Fibroblast of lung (primary cell): ENCODE measurements at regions not wholly inside any gene's neighbourhood (a gene's known extent, or its start where the extent isn't known, plus 50 kb on each side); places are given as distances from the start of the nearest gene placed in this dataset.

Experiments
- DNase-seq, 2 donors: peaks; one replicate each; pipeline versions ENCODE4 v3.0.0 to v3.0.0-alpha.2; 2010; ENCODE audit warnings: low read depth in 2 of 2
- H2AFZ ChIP-seq: 2 replicates; pipeline ENCODE4 v1.5.1; 2012; ENCODE audit warnings: low read length, control low read depth, inconsistent platforms
- H3K27ac ChIP-seq: 2 replicates; pipeline ENCODE4 v1.5.1; 2011; ENCODE audit warnings: low read length, control low read depth; ENCODE audit not compliant: insufficient read depth
- H3K27me3 ChIP-seq: 2 replicates; pipeline ENCODE4 v1.5.1; 2011; ENCODE audit warnings: mild to moderate bottlenecking, low read length; ENCODE audit not compliant: control insufficient read depth, insufficient read depth
- H3K36me3 ChIP-seq: 2 replicates; pipeline ENCODE4 v1.5.1; 2011; ENCODE audit warnings: low read length; ENCODE audit not compliant: control insufficient read depth, insufficient read depth
- H3K4me1 ChIP-seq: 2 replicates; pipeline ENCODE4 v1.5.1; 2011; ENCODE audit warnings: low read length; ENCODE audit not compliant: control insufficient read depth, insufficient read depth; ENCODE audit errors: extremely low read depth
- H3K4me2 ChIP-seq: 2 replicates; pipeline ENCODE4 v1.5.1; 2011; ENCODE audit warnings: low read length, control low read depth; ENCODE audit not compliant: insufficient read depth; ENCODE audit errors: extremely low read depth
- H3K4me3 ChIP-seq, 4 experiments: fragments of 200-600 bp in 1 of 4; sonication (generic) in 1 of 4; replicated peaks in 1 of 4; 2 replicates each; pipeline ENCODE4 v1.5.1; 2011 to 2016; ENCODE audit warnings: low read length in 4 of 4, low read depth in 3 of 4, mild to moderate bottlenecking in 3 of 4, control low read depth in 2 of 4, inconsistent platforms in 1 of 4, mixed read lengths in 1 of 4; ENCODE audit not compliant: insufficient read depth in 1 of 4; ENCODE audit errors: control extremely low read depth in 1 of 4
- H3K79me2 ChIP-seq: 2 replicates; pipeline ENCODE4 v1.5.1; 2012; ENCODE audit warnings: mild to moderate bottlenecking, low read length, inconsistent platforms; ENCODE audit not compliant: control insufficient read depth, insufficient read depth
- H3K9ac ChIP-seq: 2 replicates; pipeline ENCODE4 v1.5.1; 2011; ENCODE audit warnings: mild to moderate bottlenecking, low read length, control low read depth; ENCODE audit not compliant: insufficient read depth
- H3K9me3 ChIP-seq: 2 replicates; pipeline ENCODE4 v1.5.1; 2012; ENCODE audit warnings: low read depth, low read length; ENCODE audit not compliant: control insufficient read depth, insufficient read depth
- H4K20me1 ChIP-seq: 2 replicates; pipeline ENCODE4 v1.5.1; 2011; ENCODE audit warnings: low read length; ENCODE audit not compliant: control insufficient read depth, insufficient read depth; ENCODE audit errors: extremely low read depth
- EZH2 ChIP-seq: IDR thresholded peaks from 2 replicates; pipeline ENCODE4 v1.5.1; 2012; ENCODE audit warnings: low read length, control low read depth, mild to moderate bottlenecking; ENCODE audit errors: missing control alignments
- TF ChIP-seq, protein P1 (sequence below), 2 donors: IDR thresholded peaks in 1 of 2; conservative IDR thresholded peaks in 1 of 2; 1 replicate in 1 of 2; 2 replicates in 1 of 2; pipeline ENCODE4 v1.5.1; 2011 to 2012; ENCODE audit warnings: low read length in 2 of 2, control low read depth in 1 of 2, inconsistent platforms in 1 of 2, low read depth in 1 of 2, mild to moderate bottlenecking in 1 of 2

DNA sequence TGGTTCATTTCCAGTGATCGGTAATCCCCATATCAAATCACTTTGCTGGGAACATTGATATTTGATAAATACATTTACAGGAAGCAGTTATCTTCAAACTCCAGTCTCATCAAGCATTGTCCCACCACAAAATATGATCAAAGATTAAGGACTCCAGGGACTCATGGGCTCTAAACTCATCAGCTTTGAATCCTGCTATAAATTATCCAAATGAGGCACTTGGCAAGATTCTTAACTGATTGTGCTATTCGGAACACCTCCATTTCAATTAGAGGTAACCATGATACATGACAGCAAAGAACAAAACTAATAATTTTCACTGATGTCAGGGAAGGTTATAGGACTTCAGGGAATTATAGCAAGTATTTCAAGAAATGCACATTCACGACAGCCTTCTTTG lies 1088.1 kb upstream of the PIK3C3 start:
- Histone ChIP-seq H3K9me3 (no peaks in the 10 kb centered on the region), H3K36me3 (no peaks in the 10 kb centered on the region), H2AFZ (no peak overlapping the region), H3K4me1 (peaks cover 2% of the 10 kb centered on the region), H3K4me3 (no peak overlapping the region), H3K27ac (no peak overlapping the region), H4K20me1 (no peaks in the 10 kb centered on the region), H3K9ac (no peak overlapping the region), H3K4me2 (no peak overlapping the region), H3K27me3 (no peaks in the 10 kb centered on the region), H3K79me2 (no peaks in the 10 kb centered on the region)
- TF ChIP-seq EZH2 = no peak
- TF ChIP-seq, protein P1, sequence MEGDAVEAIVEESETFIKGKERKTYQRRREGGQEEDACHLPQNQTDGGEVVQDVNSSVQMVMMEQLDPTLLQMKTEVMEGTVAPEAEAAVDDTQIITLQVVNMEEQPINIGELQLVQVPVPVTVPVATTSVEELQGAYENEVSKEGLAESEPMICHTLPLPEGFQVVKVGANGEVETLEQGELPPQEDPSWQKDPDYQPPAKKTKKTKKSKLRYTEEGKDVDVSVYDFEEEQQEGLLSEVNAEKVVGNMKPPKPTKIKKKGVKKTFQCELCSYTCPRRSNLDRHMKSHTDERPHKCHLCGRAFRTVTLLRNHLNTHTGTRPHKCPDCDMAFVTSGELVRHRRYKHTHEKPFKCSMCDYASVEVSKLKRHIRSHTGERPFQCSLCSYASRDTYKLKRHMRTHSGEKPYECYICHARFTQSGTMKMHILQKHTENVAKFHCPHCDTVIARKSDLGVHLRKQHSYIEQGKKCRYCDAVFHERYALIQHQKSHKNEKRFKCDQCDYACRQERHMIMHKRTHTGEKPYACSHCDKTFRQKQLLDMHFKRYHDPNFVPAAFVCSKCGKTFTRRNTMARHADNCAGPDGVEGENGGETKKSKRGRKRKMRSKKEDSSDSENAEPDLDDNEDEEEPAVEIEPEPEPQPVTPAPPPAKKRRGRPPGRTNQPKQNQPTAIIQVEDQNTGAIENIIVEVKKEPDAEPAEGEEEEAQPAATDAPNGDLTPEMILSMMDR (conservative IDR thresholded peaks at IDR 0.05 in 1 of 2, IDR thresholded peaks at IDR 0.05 in 1 of 2; ENCODE audit: low read depth in 1 of 2, low read length in 2 of 2) = no peak
- no peak for DNase-seq

DNA sequence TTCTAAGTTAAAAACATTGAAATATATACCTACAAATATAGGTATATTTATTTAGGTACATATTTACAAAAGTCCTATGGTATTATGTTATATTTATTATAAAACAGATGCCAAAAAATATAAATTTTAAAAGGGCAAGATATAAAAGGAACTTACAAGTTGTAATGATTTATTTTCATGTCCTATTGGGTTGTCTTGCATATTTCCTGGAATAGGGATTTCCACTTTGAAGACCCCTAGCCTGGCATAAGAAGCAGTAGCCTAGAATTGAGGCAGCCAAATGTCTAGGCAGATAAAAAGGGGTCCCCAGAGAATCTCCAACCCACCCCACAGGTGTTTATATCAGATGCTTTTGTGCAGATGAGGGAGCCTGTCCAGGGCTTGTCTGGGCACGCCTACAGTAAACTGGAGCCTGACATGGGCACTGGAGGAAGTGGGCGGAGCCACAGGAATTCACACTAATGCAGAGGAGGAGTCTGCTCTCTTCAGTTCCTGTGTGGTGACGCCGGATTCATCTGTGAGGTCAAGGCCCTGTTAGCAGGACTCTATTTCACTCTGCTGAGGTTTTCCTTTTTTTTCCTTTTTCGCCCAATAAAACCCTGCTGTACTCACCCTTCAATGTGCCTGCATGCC lies 1088.9 kb upstream of the PIK3C3 start:
- peak in 1 of 2 donors; percentile 51 for DNase-seq
- Histone ChIP-seq H3K9ac (no peak overlapping the region), H3K4me2 (no peak overlapping the region), H3K4me3 (no peak overlapping the region), H3K27ac (no peak overlapping the region), H3K79me2 (no peaks in the 10 kb centered on the region), H3K9me3 (no peaks in the 10 kb centered on the region), H3K36me3 (no peaks in the 10 kb centered on the region), H3K4me1 (peaks cover 2% of the 10 kb centered on the region), H3K27me3 (no peaks in the 10 kb centered on the region), H2AFZ (no peak overlapping the region), H4K20me1 (no peaks in the 10 kb centered on the region)
- TF ChIP-seq, protein P1 (conservative IDR thresholded peaks at IDR 0.05 in 1 of 2, IDR thresholded peaks at IDR 0.05 in 1 of 2; ENCODE audit: low read depth in 1 of 2, low read length in 2 of 2) = no peak
- TF ChIP-seq EZH2 = no peak

DNA sequence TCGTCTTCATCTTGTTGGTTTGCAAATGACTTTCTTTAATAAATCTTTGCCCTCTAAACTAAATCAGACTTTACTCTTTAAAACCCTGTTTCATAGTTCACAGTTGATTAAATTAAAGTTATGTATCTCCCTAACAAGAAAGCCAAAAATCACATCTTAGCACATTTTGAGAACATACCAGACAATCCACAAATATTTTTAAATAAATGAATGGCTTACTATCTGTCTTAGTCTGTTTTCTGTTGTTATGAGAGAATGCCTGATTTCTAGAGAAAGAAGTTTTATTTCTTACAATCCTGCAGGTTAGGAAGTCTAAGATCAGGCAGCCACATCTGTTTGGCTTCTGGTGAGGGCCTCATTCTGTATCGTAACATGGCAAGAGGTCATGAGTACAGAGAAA lies 1090.2 kb upstream of the PIK3C3 start:
- Histone ChIP-seq H3K4me2 (no peak overlapping the region), H3K4me3 (no peak overlapping the region), H3K79me2 (no peaks in the 10 kb centered on the region), H3K36me3 (no peaks in the 10 kb centered on the region), H3K4me1 (peaks cover 2% of the 10 kb centered on the region), H3K9me3 (no peaks in the 10 kb centered on the region), H2AFZ (no peak overlapping the region), H3K27ac (no peak overlapping the region), H3K9ac (no peak overlapping the region), H4K20me1 (no peaks in the 10 kb centered on the region), H3K27me3 (no peaks in the 10 kb centered on the region)
- no peak for TF ChIP-seq EZH2
- TF ChIP-seq, protein P1 (conservative IDR thresholded peaks at IDR 0.05 in 1 of 2, IDR thresholded peaks at IDR 0.05 in 1 of 2; ENCODE audit: low read depth in 1 of 2, low read length in 2 of 2) = no peak
- peak in 1 of 2 donors; percentile 70 for DNase-seq
